ENCODE measurements at regions not wholly inside any gene's neighbourhood (a gene's known extent, or its start where the extent isn't known, plus 50 kb on each side); places are given as distances from the start of the nearest gene placed in this dataset.

GRCh38 chr5:9889511-9889910 lies 259.4 kb upstream of the TAS2R1 start:
- no peak for TF ChIP-seq CTCF (IDR thresholded peaks at IDR 0.05 in 8 of 11, conservative IDR thresholded peaks at IDR 0.05 in 3 of 11)
- no peak for TF ChIP-seq POLR2AphosphoS5 (IDR thresholded peaks at IDR 0.05)
- TF ChIP-seq POLR2A (IDR thresholded peaks at IDR 0.05) = no peak
